ENCODE measurements at regions not wholly inside any gene's neighbourhood (a gene's known extent, or its start where the extent isn't known, plus 50 kb on each side); places are given as distances from the start of the nearest gene placed in this dataset.
"Not testable (repeated sequence)": the region's sequence is repeated elsewhere in the genome, so short reads cannot be mapped to it uniquely, and the experiment has no call there.

DNA sequence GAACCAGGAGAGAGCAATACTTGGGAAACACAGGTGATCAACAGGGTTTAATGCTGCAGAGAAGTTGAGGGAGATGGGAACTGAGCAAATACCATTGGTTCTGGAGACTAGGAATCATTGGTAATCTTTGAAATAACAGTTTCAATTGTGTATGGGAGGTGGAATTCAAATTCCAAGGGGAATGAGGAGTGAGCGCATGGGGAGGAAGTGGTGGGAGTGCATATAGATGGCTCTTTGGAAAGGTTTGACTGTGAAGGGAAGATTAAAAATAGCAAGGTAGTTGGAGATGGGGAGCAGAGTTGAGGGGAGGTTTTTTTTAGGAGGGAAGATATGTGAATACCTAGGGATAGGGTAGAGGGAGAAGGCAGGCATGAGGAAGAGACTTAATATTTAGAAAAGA is 51.1 kb upstream of the ROPN1 start:
- no peak for ATAC-seq
- intact Hi-C loops (cut with DNase I): no loop called here

DNA sequence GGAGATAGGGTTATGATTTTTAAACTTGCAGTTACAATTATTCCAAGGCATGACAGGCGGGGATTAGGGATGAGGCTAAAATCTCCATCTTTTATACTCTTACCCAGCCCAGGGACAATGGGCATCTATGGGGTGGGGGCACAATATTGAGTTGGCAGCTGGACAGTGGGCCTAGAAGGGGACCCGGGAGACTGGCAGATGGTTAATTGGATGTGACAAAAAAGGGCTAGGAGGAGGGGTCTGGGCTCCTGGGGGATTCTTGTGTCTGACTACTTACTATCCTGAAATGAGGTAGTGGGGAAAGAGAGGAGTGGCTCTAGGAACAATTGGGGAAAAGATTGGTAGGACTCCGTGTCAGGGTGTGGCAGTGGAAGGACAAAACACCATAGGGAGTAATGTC is 53.0 kb upstream of the ROPN1 start:
- intact Hi-C loops (cut with DNase I): no loop called here
- ATAC-seq (no peak), DNase-seq (ENCODE audit: missing footprints) (no peak)

More for the DNA sequence above, 51.1 kb upstream of the ROPN1 start:
- no peak for DNase-seq (ENCODE audit: missing footprints)

DNA sequence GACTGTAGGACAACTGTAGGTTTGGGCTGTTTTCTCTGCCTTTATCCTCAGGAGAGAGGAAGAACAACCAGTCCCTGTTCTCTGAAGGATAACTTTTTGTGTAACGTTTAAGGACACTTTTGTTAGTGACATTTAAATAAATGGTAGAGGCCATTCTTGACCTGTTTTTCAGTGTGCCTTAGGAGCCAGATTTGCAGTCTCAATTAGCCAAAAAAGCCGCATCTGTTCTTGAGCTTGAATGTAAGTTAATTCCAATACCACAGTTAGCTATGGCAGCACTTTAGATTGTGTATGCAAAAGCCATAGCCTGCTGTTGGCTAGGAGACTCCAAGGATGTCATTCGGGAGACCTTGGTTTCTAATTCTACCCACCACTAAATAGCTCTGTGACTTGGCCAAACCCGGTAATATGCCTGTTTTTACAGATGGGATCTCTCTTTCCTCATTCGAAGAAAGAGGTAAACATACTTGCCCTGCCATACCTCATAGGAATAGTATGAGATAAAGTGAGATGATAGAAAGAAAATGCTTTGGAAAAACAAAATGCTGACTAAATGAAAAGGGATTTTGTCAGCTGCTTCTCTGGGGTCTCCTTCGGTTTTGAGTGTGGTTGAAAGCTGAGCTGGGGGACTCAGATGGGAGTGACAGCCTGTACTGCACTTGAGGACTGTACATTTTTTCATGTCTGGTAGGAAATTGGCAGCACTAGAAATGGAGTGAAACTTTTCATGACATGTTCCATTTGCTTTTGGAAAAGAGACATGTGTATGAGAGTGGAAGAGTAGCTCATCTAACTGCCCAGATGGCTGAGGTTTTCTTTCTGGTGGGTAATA is 57.3 kb upstream of the ROPN1 start:
- DNase-seq (ENCODE audit: missing footprints) (no peak), ATAC-seq (no peak)
- intact Hi-C loops (cut with DNase I): no loop called here

DNA sequence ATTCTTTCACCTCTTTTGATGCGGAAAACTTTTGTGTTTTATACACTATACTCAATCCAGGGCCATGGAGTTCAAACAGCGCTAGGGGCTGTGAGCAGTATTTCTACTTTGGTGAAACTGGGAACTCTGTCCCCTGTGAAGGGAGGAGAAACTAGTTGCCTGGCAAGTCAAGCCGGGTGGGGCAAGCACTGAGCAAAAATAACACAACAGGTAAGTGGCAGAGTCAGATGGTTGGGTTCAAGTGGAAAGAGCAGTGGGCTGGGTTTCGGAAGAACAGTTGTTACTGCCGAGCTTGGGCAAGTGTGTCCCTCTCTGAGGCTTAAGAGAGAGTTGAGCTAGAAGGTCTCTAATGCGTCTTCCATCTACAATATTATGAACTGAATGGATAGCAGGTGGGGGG is 59.7 kb upstream of the ROPN1 start:
- intact Hi-C loops (cut with DNase I): no loop called here
- no peak for DNase-seq (ENCODE audit: missing footprints)
- no peak for ATAC-seq

DNA sequence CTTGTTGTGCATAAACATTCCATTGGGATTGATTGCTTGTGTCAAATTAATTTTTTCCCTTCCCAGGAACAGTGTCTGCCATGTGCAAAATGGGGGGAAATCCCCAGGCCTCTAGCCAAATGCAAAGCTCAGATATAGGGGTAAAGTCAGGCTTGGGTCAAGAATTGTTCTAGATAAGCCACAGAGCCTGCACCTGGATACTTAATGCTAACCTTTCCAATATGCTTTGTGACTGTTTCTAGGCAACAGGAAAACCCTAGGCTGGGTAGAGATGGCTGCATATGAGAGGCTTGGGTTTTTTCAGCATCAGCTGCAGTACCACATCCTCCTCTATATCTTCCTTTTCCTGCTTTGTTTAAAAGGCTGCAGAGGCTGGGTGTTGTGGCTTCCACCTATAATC is 61.9 kb upstream of the ROPN1 start:
- no peak for ATAC-seq

DNA sequence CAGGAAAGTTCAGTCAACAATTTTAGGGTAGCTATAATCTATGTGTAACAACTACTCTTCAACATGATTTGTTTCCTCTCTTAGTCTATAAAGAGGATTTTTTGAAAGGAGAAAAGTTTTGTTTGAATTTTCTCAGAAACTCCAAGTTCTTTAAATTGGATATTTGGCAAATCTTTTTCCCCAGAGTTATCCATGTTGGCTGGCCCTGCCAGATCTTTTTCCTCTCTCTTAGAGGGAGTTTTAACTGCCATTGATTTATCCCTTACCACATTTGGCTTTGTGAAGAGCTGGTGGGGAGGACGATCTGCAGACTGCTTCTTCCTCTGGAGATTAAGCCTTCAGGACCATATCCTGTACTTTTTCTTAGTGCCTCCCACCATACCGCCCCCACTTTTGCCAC is 64.9 kb upstream of the ROPN1 start:
- ATAC-seq (no peak), DNase-seq (ENCODE audit: missing footprints) (no peak)
- intact Hi-C loops (cut with DNase I): no loop called here

More for the DNA sequence above, 61.9 kb upstream of the ROPN1 start:
- DNase-seq (ENCODE audit: missing footprints): no peak
- intact Hi-C loops (cut with DNase I): no loop called here

DNA sequence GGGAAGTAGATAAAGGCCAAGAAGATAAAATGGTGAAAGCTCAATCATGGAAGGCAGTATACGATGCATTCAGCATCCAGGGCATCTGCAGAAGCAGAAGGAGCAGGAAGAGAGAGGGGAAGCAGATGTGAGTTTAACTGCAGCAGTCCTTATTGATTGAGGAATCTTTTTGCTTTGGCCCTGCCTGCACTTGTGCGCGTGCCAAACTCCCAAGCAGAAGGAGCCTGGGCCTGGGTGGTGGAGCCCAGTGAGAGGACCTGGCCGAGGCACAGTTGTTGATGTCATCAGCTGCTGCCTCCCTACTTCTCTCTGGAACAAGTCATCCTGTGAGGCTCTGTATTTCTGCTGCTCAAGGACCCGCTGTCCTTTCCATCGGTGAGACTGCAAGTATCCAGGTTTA is 65.5 kb upstream of the ROPN1 start:
- intact Hi-C loops (cut with DNase I): no loop called here
- no peak for DNase-seq (ENCODE audit: missing footprints)
- peak; percentile 71 for ATAC-seq

DNA sequence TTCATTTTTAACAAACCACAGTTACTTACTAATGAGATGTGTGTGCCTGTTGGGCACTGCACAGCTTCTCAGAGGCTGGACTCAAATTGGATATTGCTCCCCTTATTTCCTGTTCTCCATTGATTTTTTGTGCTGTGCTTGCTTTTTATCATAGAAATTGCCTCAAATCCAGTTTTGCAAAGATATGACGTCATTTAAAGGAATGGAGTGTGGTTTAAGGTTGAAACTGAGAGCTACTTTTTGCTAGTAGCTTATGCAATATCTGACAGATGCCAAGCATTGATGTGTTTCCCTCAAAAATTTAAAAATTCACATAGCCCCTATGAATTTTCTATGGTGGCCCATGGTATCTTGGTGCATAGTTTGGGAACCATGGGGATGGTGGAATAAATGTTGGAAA is 67.7 kb upstream of the ROPN1 start:
- ATAC-seq: no peak
- intact Hi-C loops (cut with DNase I): no loop called here
- no peak for DNase-seq (ENCODE audit: missing footprints)

DNA sequence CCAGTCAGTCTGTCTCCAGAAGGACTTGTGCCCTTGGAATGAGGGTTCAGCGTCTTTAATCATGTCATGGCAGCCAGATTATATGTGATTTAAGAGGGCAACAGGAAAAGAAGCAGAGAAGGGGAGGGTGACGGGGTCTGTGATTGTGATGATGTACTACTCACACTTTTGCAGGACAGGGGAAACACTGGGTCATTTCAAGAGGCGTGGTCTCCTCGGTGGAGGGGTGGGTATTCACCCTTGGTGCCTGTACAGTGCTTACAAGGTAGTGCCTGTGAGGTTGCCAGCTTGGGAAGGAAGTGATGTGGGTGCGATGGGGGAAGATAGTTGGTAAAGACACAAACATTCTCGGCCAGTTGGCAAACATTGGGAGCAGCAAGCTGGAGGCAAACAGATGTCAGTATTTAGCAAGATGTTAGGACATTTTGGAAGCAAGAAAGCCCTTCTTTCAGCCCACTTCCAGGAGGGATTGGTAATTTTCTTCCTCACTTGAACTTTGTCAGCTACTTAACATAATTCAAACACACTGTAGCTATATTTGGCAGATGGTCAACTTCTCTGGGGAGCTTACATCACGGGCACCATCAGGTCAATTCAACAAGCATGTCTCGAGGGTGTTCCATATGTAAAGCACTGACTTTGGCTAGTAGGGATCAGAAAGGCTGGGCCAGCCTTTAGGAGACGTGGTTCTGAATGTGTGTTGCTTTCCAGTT is 71.4 kb upstream of the ROPN1 start:
- intact Hi-C loops (cut with DNase I): no loop called here
- DNase-seq (ENCODE audit: missing footprints): no peak
- ATAC-seq: no peak

DNA sequence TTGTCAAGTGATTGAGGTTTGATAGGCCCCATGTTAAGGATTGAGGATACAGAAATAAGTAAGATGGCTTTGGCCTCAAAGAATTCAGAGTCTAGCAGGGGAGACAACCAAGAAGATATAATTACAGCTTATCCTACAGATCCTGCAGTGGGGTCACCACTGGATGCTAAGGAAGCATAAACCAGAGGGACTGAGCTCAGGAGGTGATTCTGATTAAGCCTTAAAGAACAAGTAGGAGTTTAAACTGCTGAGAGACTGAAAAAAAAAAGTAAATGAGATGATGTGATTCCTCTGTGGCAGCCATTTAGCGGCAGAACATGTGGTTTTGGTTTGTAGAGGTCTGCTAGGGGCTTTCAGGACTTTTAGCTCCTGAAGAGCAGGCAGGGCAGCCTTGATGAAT is 72.1 kb upstream of the ROPN1 start:
- DNase-seq (ENCODE audit: missing footprints) (no peak), ATAC-seq (no peak)
- intact Hi-C loops (cut with DNase I): no loop called here

DNA sequence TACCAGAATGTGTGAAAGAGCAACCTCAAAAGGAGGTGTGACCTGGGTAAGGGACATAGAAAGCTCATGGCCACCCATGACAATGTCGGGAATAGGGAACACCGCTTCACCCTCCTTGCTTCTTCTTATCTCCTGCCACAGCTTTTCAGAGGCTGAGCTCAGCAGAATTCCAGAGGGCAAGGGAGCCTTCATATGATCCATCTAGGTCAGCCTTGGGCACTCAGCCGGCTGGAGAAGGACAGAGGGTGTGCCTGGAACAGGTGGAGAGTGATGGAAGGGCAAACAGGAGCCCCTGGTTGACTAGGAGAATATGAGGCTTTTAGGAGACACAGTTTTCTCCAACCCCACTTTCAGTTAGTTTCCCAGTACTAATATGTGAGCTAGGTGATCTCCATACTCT is 74.6 kb upstream of the ROPN1 start:
- DNase-seq (ENCODE audit: missing footprints); ATAC-seq; intact Hi-C loops (cut with DNase I): not testable (repeated sequence)

DNA sequence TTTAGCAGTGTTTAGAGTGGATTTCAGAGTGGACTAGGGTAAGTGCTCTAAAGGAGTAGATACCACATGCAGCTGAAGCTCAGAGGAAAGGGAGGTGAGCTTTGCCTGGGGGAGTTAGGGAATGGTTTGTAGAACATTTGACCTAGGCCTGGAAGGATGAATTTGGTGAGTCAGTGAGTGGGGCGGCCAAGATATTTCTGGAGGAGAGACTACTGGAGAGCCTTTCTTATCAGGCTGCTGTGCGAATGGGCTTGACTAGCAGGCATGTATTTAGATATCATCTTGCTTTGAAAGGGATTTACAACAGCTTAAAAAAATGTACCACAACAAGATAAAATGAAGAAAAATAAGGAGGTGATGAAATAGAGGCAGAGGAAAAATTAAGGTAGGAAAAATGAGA is 77.8 kb upstream of the ROPN1 start:
- intact Hi-C loops (cut with DNase I): not testable (repeated sequence)
- peak; percentile 77 for ATAC-seq

DNA sequence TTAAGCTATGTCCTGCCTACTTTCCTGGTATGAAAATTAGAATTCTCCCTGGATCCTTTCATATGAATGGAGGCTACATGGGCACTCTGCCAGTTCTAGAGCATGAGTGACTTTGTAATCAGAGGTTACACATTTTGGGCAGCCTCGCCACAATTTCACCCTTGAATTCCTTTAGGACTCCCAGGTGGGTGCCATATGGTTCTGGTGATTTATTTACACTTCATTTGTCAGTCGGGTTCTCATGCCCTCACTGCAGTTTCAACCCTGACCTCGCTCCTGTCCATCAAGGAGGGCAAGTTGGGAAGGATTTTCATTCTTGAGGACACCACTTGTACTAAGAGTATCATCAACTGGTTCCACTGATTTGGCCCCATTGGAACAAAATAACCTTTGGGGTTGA is 83.2 kb upstream of the ROPN1 start:
- DNase-seq (ENCODE audit: missing footprints); ATAC-seq: not testable (repeated sequence)
- intact Hi-C loops (cut with DNase I): loop anchor here (5.0 kb wide), 1 partner anchor 43 kb away; the partner anchor contains the start of gene KALRN

More for the DNA sequence above, 77.8 kb upstream of the ROPN1 start:
- not testable (repeated sequence) for DNase-seq (ENCODE audit: missing footprints)

DNA sequence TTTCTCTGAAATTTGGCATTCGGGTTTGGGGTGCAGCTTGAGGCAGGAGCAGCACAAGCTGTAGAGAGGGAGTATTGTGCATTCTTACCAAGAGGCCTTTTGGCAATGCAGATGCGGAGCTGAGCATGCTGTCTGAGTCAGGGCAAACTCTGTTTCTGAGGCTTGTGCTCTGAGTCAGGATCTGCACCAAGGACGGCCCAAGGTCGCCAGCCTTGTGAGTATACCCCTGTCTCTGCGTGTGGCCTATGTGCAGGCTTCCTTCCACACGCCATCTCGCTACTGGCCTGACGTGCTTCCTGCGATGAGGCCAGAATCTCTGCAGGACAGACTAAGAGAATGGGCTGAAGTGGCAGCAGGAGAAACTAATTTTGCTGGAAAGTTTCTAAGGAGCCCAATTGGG is 83.8 kb upstream of the ROPN1 start:
- intact Hi-C loops (cut with DNase I): loop anchor here (5.0 kb wide), 1 partner anchor 43 kb away; the partner anchor contains the start of gene KALRN
- ATAC-seq: no peak
- peak; percentile 66 for DNase-seq (ENCODE audit: missing footprints)

DNA sequence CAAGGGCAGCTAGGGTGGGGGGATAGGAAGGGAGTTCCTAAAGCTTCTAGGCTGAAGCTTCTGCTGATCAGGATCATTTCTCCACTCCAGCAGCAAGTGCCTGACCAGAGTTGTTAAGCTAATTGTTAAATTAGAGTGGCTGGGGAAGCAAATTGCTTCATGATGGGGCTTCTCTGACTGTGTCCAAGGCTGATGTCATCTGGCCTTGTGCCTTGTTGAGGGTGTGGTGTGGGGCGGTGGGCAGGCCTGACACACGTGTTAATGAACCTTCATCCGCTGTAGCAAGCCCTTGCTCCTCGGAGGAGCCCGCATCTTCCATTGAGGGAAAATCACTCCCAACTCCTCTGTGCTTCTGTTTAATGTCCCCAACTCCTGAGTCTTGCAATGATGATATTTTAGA is 84.3 kb upstream of the ROPN1 start:
- ATAC-seq (no peak), DNase-seq (ENCODE audit: missing footprints) (no peak)
- intact Hi-C loops (cut with DNase I): loop anchor here (5.0 kb wide), 1 partner anchor 44 kb away; the partner anchor contains the start of gene KALRN

DNA sequence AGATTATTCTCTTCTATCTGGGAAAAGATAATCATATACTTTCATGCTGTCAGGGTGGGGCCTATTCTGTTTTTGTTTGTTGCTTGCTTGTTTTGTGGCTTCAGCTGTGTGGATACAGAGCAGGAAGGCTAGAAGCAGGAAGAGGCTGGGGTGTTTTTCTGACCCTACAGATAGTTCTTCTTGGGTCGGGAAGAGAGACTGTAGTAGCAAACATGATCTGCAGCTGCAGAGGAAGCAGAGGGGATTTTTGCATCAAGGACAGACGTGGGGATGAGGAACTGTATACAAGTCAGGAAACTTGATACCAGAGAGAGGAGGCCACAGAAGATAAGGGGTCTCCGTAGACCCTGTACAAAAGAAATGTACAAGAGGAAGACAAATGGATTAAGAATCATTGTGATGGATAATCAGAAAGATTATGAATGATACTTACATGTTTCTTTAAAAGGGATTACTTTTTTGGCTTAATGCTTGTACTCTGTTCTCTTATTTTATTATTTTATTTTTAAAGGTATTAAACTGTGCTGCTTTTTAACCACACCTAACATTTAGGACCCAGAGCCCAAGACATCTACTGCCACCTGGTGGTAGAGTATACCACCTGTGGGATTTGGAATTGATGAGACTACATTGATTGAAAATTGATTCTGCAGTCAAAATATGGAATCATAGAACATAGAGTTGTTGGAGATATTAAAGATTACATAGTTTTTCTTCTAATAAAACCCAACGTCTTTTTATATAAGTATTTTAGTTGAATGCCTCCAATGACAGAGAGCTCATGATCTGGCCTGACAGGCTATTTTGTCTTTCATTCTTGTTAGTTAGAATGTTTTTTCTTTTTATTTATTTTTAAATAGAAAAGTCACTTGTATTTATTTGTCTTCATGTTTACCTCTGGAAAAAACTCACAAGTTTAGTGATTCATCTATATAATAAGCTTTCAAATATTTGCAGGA is 87.3 kb upstream of the ROPN1 start:
- intact Hi-C loops (cut with DNase I): loop anchor here (1.0 to 5.0 kb wide), 2 partner anchors 47 to 63 kb away; partner anchors contain the start of gene KALRN
- no peak for ATAC-seq
- DNase-seq (ENCODE audit: missing footprints): no peak

DNA sequence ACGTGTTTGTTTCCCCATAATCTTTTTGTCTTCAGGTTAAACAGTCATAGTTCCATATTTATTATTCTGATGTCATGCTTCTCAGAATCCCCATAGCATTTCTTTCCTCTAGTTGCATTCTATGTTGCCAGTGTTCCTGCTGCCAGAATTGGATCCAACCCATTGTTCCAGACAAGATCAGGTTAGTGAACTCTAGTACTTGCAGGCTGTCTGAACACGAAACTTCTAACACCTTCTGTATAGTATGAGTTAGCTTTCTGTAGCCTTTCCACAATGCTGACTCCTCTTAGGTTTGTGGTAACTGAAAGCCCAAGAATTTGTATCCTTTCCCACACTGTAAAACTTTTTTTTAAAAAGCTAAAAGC is 88.0 kb upstream of the ROPN1 start:
- intact Hi-C loops (cut with DNase I): loop anchor here (1.0 to 5.0 kb wide), 3 partner anchors 48 to 197 kb away; partner anchors contain the start of gene KALRN
- DNase-seq (ENCODE audit: missing footprints) (no peak), ATAC-seq (no peak)

DNA sequence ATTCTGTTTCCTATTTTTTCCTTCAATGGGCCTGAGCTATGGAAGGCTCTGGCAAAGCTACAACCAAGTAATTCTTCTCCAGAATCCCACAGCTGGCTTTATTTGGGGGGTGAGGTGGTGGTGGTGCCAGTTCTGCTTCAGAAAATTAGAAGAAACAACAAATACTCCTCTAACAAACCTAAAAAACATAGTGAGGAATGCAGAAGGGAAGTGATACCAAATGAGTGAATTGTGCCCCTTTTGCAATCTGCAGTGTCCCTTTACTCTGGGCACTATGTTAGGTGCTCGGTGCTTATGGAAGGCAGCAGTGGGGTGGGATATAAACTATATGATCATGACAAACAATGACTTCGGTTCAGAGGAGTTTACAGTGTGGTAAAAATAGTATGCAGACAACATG is 90.4 kb upstream of the ROPN1 start:
- DNase-seq (ENCODE audit: missing footprints) (no peak), ATAC-seq (no peak)
- intact Hi-C loops (cut with DNase I): loop anchor here (5.0 kb wide), 1 partner anchor 195 kb away; no protein-coding TSS in a partner anchor
